Cardiac fibroblast (primary cell): ENCODE measurements at regions not wholly inside any gene's neighbourhood (a gene's known extent, or its start where the extent isn't known, plus 50 kb on each side); places are given as distances from the start of the nearest gene placed in this dataset.

Source experiments
- DNase-seq, 2 donors: peaks; one replicate each; pipeline versions ENCODE4 v3.0.0 to v3.0.0-alpha.2; 2010; ENCODE audit warnings: low read depth in 2 of 2
- H3K4me3 ChIP-seq, 2 donors: replicated peaks in 1 of 2; 1 replicate in 1 of 2; 2 replicates in 1 of 2; pipeline ENCODE4 v1.5.1; 2011; ENCODE audit warnings: low read depth in 2 of 2, low read length in 2 of 2, mild to moderate bottlenecking in 2 of 2, moderate library complexity in 1 of 2
- TF ChIP-seq, protein P1 (sequence below): IDR thresholded peaks from one replicate; pipeline ENCODE4 v1.5.1; 2011; ENCODE audit warnings: low read depth, mild to moderate bottlenecking, low read length, inconsistent platforms

DNA sequence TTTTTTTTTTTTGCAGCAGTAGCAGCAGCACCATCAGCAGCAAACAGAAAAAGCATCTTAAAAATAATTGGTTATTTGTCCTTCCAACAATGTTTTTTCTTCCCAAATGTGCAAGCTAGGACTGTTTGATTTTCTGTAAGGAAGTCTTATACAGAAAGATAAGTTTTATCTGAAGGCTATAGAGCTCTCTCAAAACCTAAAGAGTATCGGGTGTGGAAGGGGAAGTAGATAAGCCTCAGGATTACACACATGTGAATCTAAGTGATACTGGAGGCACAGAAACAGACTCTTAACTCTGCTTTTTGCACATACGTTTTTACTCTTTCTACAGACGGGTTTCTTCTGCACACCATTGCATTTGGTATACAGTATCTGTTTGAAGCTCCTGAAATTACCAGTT lies 184.4 kb upstream of the FTMT start:
- no peak for DNase-seq
- no peak overlapping the region for H3K4me3 ChIP-seq
- TF ChIP-seq, protein P1, sequence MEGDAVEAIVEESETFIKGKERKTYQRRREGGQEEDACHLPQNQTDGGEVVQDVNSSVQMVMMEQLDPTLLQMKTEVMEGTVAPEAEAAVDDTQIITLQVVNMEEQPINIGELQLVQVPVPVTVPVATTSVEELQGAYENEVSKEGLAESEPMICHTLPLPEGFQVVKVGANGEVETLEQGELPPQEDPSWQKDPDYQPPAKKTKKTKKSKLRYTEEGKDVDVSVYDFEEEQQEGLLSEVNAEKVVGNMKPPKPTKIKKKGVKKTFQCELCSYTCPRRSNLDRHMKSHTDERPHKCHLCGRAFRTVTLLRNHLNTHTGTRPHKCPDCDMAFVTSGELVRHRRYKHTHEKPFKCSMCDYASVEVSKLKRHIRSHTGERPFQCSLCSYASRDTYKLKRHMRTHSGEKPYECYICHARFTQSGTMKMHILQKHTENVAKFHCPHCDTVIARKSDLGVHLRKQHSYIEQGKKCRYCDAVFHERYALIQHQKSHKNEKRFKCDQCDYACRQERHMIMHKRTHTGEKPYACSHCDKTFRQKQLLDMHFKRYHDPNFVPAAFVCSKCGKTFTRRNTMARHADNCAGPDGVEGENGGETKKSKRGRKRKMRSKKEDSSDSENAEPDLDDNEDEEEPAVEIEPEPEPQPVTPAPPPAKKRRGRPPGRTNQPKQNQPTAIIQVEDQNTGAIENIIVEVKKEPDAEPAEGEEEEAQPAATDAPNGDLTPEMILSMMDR: no peak

DNA sequence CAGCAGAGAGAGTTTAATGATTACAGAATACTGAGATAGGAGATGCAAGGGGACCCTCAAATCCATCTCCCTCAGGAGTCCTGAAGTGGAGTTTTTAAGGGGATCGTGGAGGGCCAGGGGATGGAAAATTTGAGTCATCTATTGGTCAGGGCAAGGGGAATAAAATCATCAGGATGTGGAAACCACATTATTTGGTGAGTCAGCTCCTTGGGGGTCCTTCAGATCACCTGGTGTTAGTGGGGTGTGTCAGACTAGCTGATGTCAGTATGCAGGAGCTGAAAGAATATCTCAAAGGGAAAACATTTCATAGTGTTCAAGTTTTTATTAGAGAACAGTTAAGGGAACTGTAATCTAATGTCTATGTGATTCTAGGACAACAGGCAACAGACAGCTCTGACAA lies 183.0 kb upstream of the FTMT start:
- no peak for DNase-seq
- no peak overlapping the region for H3K4me3 ChIP-seq
- TF ChIP-seq, protein P1: no peak

DNA sequence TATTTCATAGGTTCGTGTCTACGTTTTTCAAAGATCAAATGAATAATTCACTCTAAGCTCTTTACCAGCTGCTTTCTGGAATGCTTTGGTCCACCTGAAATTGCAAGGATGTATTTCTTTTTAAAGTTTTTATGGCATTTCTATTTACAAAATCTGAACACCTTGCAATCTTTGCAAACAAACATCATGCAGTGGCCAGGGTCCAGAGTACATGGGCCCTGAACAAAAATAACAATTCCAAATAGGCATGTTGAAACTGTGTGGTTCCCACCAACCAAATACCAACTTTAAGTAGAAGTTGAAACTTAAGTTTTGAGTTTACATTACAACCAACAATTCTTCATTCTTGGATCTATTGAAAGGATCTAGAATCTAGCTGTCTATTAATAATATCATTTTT lies 180.1 kb upstream of the FTMT start:
- no peak for DNase-seq
- TF ChIP-seq, protein P1: no peak
- no peak overlapping the region for H3K4me3 ChIP-seq

DNA sequence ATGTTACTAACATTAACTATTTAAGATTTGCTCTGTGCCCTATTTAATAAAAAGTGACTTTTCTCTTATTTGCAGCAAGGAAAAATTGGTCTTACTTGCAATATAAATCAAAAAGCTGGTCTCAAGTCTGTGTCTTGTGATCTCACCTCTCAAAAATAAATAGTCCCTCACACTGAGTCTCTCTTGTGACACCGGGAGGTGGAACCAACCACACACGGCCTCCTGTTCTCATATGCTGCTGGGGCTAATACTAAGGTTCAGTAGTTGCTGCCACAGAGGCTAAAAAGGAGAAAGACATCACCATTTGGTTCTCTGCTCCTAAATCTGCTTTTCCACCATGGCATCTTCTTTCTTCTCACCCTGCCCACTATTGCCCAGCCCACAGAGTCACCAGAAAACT lies 175.8 kb upstream of the FTMT start:
- DNase-seq: no peak
- H3K4me3 ChIP-seq: no peak overlapping the region
- TF ChIP-seq, protein P1: no peak

DNA sequence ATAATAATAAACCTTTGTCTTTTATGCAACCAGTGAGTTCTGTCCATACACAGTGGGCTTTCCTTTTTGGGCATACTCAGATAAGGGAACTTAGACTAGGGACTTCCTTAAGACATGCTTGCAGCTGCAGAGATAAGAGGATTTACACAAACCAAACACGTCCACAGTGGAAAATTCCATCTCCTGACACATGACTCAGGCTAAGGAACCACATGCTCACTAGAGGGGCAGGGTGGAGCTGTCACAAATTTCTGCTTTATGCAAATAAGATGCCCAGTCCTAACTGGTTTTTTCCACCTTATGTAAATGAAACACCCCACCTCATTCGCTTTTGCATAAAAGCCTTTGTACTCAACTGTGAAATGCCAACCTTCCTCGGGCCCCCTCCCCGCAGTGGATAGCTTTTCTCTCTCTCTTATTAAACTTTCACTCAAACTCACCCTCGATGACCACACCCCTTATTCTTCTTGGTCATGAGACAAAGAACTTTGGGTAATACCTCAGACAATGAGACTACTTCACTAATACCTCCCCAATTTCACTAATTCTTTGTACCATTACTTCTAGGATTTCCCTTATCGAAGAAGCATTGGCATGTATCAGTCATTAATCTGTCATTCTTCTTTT lies 170.3 kb upstream of the FTMT start:
- TF ChIP-seq, protein P1: no peak
- H3K4me3 ChIP-seq: no peak overlapping the region
- no peak for DNase-seq

DNA sequence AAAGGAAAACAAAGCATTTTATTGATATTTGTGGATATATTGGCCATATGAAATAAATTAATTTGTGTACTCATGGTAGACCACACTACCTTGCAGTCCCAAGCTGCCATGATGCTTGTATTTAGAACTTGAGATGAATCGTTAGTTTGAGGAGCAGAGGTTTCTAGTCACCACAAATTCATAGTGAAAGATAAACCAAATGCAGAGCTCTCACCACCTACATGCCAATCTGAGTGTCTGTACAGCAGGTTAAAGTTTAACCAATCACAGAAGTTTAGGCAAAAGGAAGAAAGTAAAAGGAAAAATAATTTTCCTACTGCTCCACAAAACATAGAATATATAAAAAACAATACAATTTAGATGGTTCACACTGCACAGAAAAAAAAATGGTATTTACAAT lies 163.6 kb upstream of the FTMT start:
- no peak for DNase-seq
- H3K4me3 ChIP-seq: no peak overlapping the region
- TF ChIP-seq, protein P1: no peak

DNA sequence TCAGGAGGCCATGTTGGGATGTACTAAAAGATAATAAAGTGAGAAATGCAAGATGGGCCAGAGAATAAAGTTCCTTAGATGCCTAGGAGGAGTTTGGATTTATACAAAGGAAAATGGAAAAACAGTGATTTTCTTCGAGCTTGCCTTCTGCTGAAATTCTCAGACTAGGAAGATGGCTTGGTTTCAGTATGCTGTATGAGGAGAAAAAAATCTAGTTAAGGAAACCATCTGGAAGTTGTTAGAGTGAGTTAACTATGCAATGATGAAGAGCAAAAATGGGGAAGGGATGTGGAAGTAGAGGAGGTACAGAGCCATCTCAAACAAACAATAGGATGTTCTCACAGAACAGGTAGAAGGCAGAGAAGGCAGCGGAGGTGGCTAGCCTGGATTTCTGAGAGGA lies 162.9 kb upstream of the FTMT start:
- no peak for DNase-seq

More for the DNA sequence above, 162.9 kb upstream of the FTMT start:
- TF ChIP-seq, protein P1: no peak
- no peak overlapping the region for H3K4me3 ChIP-seq
